ENCODE measurements at regions not wholly inside any gene's neighbourhood (a gene's known extent, or its start where the extent isn't known, plus 50 kb on each side); places are given as distances from the start of the nearest gene placed in this dataset.

DNA sequence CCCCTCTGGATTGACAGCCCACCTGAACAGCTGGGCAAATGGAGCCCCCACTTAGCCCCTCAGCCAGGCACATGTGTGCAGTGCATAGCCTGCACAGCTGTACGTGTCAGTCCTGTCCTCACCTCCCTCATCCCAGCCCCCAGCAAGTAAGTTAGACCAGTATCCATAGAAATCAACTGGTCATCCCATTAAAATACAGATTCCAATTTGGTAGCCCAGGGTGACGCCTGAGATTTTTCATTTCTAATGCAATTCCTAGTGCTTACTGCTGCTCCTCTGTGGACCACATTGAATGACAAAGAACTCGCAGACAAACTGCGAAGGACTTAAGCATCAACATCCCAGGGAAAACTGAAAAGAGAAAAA is 99.0 kb upstream of the GJB5 start:
- DNase-seq (ENCODE audit: low read depth): no peak

DNA sequence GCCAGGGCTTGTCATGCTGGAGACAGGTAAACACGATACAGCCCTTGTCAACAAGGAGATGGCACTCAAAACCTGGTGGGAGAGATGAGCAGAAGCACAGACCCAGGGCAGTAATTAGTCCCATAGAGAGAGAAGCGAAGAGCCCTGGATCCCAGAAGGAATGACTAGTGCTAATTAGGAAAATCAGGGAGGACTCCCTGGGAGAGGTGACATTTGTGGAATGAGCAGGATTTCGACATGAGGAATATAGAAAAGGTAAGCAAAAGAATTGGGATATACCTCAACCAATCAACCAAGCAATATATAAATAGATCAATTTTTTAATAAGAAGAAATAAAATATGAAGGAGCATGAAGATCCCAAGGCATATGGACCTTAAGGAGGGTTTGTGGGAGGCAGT is 98.5 kb upstream of the GJB5 start:
- no peak for DNase-seq (ENCODE audit: low read depth)

- no peak for DNase-seq (ENCODE audit: low read depth)
Observed at GRCh38 chr1:34656731-34657130, 98.1 kb upstream of the GJB5 start.

- DNase-seq (ENCODE audit: low read depth): no peak
Observed at GRCh38 chr1:34657266-34657665, 97.6 kb upstream of the GJB5 start.

- no peak for DNase-seq (ENCODE audit: low read depth)
Observed at GRCh38 chr1:34657849-34658248, 97.0 kb upstream of the GJB5 start.

DNA sequence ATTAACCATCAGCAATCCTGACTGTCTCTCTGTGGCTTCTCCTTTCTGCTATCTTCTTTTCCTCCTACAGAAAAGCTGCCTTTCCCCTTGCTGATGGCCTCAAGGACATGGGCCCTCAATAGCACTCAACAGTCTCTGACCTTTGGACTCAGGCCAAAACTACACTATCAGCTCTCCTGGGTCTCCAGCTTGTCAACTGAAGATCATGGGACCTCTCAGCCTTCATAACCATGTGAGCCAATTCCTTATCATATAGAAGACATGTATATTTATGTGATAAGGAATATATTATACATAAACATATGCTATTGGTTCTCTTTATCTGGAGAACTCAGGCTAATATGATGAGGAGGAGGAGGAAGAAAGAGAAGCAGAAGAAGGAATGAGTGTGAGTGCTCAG is 91.8 kb upstream of the GJB5 start:
- DNase-seq (ENCODE audit: low read depth): no peak

GRCh38 chr1:34668063-34668462 is 86.8 kb upstream of the GJB5 start:
- DNase-seq (ENCODE audit: low read depth): no peak

DNA sequence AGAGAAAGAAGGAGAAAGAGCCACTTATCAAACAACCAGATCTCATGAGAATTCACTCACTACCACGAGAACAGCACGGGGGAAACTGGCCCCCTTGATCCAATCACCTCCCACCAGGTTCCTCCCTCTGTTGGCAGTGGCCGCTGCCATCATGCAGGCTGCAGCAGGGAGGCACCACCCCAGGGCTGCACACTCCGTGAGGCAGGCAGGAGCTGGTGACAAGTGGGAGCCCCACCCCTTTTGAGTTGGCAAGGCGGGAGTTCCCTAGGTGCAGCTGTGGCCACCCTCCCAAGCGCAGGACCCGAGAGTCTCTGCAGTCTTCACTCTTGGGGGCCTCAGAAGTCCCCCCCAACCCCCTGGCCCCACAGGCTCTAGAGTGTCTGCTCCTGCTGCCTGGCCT is 83.9 kb upstream of the GJB5 start:
- no peak for DNase-seq (ENCODE audit: low read depth)

DNA sequence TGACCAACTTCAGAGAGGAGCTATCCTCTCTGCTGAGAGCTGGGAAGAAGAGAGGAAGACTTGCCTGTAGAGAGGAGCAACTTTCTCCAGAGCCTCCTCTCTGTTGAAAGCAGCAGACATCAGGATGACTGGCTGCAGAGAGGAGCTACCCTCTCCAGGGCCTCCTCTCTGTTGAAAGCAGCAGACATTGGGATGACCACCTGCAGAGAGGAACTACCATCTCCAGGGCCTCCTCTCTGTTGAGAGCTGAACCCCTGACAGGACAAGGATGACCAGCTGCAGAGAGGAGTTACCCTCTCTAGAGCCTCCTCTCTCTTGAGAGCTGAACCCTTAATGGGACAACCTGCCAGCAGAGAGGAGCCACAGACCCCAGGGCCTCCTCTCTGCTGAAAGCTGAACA is 83.0 kb upstream of the GJB5 start:
- DNase-seq (ENCODE audit: low read depth): no peak

GRCh38 chr1:34681480-34682451 is 73.1 kb upstream of the GJB5 start:
- DNase-seq (ENCODE audit: low read depth): peak; percentile 18

DNA sequence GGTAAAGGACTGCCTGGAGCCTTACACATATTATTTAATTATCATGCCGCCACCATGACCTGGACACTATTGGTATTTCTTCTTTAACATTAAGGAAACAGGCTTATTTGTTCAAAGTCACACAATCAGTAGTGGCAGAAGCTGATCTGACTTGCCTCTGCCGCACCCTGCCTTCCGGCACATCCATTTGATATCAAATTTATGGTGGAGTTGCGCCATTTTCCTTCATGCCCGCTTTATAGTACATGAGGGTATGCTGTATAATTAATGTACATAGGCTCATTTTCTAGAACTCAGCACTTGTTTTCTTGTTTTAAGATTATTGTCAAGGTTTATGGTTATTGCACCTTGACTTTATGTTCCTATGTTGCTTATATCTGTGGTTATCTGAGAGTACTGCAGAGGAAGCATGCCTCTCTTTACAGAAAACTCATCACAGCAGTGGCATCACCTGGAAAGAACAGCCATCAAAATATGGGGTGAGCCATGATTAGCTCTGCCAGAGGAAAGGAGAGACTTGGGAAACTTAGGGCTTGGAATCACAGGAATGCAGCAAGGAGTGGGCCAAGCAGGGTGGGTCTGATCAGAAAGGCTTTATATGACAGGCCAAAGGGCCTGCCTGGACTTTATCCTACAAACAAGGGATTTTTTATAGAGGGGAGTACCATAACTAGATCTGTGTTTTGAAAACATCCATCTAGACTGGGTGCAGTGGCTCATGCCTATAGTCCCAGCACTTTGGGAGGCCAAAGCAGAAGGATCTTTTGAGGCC is 72.2 kb upstream of the GJB5 start:
- DNase-seq (ENCODE audit: low read depth): no peak

DNA sequence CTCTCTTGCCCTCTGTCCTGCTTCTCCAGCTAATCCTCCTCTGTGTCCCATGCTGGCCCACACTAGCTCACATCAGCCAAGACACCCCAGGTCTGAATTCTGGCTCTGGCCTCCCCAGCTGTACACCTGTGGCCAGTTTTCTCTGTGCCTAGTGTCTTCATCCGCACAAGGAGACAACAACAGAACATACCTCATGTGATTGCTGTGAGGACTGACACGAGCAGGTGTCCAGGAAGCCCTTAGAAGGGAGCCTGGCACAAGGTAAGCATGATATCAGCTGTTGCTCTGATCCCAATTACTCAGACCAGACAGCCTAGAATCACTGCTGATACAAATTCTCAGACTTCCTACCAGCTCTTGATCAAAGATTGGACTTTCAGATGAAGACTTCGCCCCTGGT is 71.2 kb upstream of the GJB5 start:
- no peak for DNase-seq (ENCODE audit: low read depth)

DNA sequence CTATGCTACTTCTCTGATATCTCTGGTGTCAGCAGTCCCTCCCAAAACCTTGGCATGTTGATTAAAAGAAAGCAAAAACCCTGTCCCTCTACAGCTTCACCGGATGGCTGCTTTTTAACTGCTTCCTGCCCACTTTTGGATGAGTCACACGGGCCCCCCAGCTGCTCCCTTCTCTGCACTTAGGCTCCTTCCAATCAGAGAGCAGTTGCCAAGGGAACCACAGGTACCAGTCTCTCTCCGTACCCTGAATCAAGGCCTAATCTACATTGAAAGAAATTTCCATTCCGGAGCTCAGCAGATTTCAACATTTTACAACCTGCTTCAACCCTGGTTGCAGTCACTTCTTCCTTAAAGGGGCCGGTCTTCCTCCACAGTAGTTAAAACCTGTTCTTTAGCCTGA is 70.6 kb upstream of the GJB5 start:
- no peak for DNase-seq (ENCODE audit: low read depth)

DNA sequence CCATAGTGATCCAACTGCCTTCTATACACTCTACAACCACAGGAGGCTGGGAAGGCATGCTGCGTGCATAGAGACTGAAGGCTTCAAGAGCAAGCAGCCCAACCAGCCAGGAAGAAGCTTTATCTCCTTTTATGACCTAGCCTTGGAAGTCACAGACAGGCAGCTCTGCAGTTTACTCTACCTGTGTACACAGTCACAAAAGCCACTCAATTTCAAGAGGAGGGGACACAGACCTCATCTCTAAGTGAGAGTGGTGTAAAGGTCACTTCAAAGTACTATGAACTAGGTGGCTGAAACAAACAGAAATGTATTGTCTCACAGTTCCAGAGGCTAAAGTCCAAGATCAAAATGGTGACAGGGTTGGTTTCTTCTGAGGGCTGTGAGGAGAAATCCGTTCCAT is 69.6 kb upstream of the GJB5 start:
- no peak for DNase-seq (ENCODE audit: low read depth)

DNA sequence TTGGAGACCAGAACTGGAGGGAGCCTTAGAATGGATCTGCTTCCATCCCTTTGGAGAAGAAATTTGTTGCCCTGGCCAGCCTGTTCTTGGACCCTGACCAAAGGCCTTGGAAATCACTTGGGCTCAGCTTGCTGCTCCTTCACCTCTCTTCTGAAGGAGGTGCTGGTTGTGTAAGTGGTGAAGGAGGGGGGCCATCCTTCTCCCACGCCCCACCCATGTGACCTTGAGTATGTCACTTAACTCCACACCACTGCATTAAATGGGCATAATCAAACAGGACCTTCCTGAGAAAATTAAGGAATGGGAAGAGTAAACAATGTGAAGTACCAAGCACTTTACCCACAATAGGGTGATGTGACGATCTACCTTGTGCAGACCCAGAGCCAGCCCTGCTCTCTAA is 68.3 kb upstream of the GJB5 start:
- DNase-seq (ENCODE audit: low read depth): no peak

DNA sequence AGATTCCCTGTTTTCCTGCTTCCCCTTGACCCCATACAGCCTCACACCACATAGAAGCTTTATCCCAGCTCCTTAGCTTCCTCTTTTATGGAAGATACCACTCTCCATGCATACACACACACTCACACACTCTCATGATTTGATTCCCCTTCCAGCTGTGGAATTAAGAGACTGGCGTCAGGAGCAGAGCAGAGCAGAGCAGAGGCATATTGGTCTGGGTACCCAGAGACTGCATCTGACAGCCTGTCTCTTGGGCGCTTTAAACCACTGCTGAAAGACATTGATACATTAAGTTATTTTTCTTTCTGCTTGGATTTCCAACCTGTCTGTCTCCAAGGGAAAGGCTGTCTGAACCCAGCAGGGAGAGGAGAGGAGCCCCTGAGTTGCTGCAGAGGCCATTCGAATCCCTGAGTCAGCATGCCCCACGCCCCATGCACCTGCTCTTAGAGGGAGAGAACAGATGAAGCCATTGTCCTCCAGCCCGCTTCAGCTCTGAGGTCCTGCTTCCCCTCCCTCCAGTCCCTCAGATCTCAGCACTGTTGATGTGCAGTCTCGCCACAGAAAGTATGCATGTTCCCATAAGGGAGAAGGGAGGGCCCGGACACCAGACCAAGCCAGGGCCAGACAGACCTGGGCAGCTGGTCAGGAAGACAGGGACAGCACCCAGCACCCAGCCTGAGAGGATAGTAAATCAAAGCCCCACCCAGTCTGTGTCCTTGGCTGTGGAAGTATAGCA is 66.7 kb upstream of the GJB5 start:
- DNase-seq (ENCODE audit: low read depth): no peak

DNA sequence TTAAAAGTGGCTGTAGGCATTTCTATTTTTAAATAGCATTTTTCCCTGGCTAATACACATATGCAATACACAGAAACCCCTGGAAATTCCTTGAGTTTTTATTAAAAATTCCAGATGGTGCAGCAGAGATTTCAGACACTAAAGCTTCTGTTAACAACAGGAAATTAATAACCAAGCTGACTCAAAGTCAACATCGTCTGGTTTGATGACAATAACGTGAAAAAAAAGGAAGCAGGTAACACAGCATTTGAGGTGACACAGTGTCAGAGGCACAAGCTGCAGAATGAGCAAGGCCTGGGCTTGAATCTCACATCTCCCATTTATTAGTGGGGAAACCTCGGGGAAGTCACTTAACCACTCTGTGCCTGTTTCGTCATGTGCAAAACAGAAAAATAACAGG is 64.6 kb upstream of the GJB5 start:
- no peak for DNase-seq (ENCODE audit: low read depth)

- DNase-seq (ENCODE audit: low read depth): no peak
Observed at GRCh38 chr1:34693081-34693480, 61.8 kb upstream of the GJB5 start.

DNA sequence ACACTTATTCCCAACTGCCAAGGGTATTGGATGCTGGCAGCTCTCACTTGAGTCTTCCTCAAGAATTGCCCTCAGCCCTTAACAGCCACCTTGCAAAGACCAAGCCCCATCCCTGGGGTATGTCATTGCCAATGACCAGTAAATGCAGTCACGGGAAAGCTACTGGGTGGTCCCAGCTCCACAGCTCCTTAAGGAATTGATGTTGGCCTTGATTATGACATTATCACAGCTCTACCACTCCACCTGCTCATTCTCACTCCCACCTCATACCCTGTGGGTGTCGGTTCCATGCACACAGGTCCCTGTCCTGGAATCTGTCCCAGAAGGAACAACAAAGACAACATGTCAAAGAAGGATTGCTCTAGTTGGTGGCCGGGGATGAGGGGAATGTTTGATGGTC is 60.5 kb upstream of the GJB5 start:
- no peak for DNase-seq (ENCODE audit: low read depth)

DNA sequence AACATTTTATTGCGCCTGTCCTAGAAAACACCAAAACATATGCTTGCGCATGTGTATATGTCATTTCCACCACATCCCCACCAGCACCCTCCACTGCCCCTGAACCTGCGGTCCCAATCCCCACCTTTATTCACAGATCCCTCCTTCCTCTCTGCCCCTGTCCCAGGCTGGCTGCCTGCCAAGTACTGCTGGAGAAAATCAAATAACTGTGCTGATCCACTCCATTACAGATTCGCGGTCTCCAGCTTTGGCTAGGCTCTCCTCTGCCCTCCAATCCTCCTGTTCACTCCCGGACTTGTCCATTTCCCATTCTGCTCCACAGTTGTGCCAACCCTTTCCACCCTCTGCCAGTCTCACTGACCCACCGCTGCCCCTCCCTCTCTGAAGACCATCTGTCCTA is 59.3 kb upstream of the GJB5 start:
- DNase-seq (ENCODE audit: low read depth): no peak

DNA sequence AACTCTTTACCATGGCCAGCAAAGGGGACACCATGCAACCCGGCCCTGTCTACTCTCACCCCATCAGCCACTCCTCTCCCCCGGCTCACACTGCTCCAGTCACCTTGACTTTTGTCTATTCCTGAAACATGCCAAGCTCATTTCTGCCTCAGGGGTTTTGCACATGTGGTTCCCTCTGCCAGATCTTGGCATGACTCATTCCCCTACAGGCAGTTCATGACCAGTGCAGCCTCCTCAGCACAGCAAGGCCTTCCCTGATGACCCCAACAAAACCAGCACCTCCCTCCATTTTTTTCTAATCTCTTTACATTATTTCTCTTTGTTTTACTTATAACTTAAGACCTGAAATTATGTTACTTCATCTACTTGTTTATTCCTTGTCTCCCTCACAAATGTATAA is 58.6 kb upstream of the GJB5 start:
- no peak for DNase-seq (ENCODE audit: low read depth)

- DNase-seq (ENCODE audit: low read depth): no peak
Observed at GRCh38 chr1:34696981-34697380, 57.9 kb upstream of the GJB5 start.

GRCh38 chr1:34697818-34698217 is 57.0 kb upstream of the GJB5 start:
- no peak for DNase-seq (ENCODE audit: low read depth)
